Stimulated activated CD4-positive, alpha-beta T cell treated with anti-CD3 and anti-CD28 coated beads, Interleukin-15, amount 100 ng/mL, for 48 hours (primary cell): ENCODE measurements at regions not wholly inside any gene's neighbourhood (a gene's known extent, or its start where the extent isn't known, plus 50 kb on each side); places are given as distances from the start of the nearest gene placed in this dataset.

Experiments used
- DNase-seq, 2 donors: peaks; one replicate each; pipeline ENCODE4 v3.0.0-alpha.2; 2020; ENCODE audit warnings: low read depth in 2 of 2

GRCh38 chr13:31081316-31081715, 80.4 kb downstream of the HSPH1 start:
- DNase-seq: no peak

- no peak for DNase-seq
These were observed 86.9 kb downstream of the HSPH1 start for GRCh38 chr13:31074756-31075155.

- peak; percentile 43 to 45 for DNase-seq
These were observed 87.6 kb downstream of the HSPH1 start for GRCh38 chr13:31073859-31074718.

- no peak for DNase-seq
These were observed 89.7 kb downstream of the HSPH1 start for GRCh38 chr13:31072041-31072440.

GRCh38 chr13:31069808-31070534, 91.7 kb downstream of the HSPH1 start:
- DNase-seq: no peak

- no peak for DNase-seq
These were observed 93.6 kb downstream of the HSPH1 start for GRCh38 chr13:31068119-31068423.

- DNase-seq: no peak
These were observed 94.1 kb downstream of the HSPH1 start for GRCh38 chr13:31067416-31068118.

- DNase-seq: no peak
These were observed 97.1 kb downstream of the HSPH1 start for GRCh38 chr13:31064636-31065035.

- DNase-seq: no peak
These were observed 97.9 kb downstream of the HSPH1 start for GRCh38 chr13:31063772-31064171.

GRCh38 chr13:31060655-31061054, 101.0 kb downstream of the HSPH1 start:
- no peak for DNase-seq

GRCh38 chr13:31060220-31060619, 101.5 kb downstream of the HSPH1 start:
- no peak for DNase-seq

GRCh38 chr13:31057403-31058033, 104.2 kb downstream of the HSPH1 start:
- DNase-seq: no peak

- no peak for DNase-seq
These were observed 104.9 kb downstream of the HSPH1 start for GRCh38 chr13:31056644-31057271.

GRCh38 chr13:31055589-31055988, 106.1 kb downstream of the HSPH1 start:
- no peak for DNase-seq

- DNase-seq: no peak
These were observed 107.1 kb downstream of the HSPH1 start for GRCh38 chr13:31054632-31055031.

- no peak for DNase-seq
These were observed 107.8 kb downstream of the HSPH1 start for GRCh38 chr13:31053896-31054295.

GRCh38 chr13:31053091-31053490, 108.6 kb downstream of the HSPH1 start:
- DNase-seq: no peak

- DNase-seq: no peak
These were observed 109.2 kb downstream of the HSPH1 start for GRCh38 chr13:31052478-31052877.

- no peak for DNase-seq
These were observed 109.7 kb downstream of the HSPH1 start for GRCh38 chr13:31051999-31052398.

GRCh38 chr13:31050486-31051400, 111.0 kb downstream of the HSPH1 start:
- no peak for DNase-seq

GRCh38 chr13:31049833-31050232, 111.9 kb downstream of the HSPH1 start:
- no peak for DNase-seq
